ENCODE measurements at regions not wholly inside any gene's neighbourhood (a gene's known extent, or its start where the extent isn't known, plus 50 kb on each side); places are given as distances from the start of the nearest gene placed in this dataset.

DNA sequence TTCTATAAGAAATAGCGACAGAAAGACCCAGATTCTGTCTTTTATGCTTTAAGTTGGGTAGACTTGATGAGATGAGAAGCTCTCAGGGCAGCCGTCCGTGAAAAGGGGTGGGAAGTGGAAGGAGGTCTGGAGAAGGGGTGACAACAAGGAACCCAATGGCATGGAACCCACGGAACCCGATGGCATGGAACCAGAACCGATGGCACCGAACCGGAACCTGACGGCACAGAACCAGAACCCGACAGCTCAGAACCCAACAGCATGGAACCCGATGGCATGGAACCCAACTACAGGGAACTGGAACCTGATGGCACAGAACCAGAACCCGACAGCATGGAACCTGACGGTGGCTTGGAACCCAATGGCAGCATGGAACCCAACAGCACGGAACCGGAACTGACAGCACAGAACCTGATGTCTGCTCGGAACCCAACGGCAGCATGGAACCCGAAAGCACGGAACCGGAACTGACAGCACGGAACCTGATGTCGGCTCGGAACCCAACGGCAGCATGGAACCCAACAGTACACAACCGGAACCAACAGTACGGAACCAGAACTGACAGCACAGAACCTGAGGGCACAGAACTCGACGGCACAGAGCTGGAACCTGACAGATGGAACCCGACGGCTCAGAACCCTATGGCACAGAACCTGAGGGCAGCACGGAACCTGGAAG, 155.2 kb downstream of the TMEM18 start:
- Histone ChIP-seq H3K4me3 (no peak overlapping the region), H3K27me3 (no peaks in the 10 kb centered on the region), H3K36me3 (no peaks in the 10 kb centered on the region), H3K4me1 (no peaks in the 10 kb centered on the region), H3K27ac (no peak overlapping the region), H3K9me3 (no peaks in the 10 kb centered on the region)
- TF ChIP-seq, protein P1, sequence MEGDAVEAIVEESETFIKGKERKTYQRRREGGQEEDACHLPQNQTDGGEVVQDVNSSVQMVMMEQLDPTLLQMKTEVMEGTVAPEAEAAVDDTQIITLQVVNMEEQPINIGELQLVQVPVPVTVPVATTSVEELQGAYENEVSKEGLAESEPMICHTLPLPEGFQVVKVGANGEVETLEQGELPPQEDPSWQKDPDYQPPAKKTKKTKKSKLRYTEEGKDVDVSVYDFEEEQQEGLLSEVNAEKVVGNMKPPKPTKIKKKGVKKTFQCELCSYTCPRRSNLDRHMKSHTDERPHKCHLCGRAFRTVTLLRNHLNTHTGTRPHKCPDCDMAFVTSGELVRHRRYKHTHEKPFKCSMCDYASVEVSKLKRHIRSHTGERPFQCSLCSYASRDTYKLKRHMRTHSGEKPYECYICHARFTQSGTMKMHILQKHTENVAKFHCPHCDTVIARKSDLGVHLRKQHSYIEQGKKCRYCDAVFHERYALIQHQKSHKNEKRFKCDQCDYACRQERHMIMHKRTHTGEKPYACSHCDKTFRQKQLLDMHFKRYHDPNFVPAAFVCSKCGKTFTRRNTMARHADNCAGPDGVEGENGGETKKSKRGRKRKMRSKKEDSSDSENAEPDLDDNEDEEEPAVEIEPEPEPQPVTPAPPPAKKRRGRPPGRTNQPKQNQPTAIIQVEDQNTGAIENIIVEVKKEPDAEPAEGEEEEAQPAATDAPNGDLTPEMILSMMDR (IDR thresholded peaks at IDR 0.05), result no peak
- TF ChIP-seq POLR2A (IDR thresholded peaks at IDR 0.05), result no peak
- TF ChIP-seq POLR2AphosphoS5 (IDR thresholded peaks at IDR 0.05; ENCODE audit: insufficient read depth in 1 of 2, low read depth in 1 of 2), result no peak
- peak in 1 of 2 donors; percentile 74 for DNase-seq (ENCODE audit: extremely low spot score in 2 of 2)
- intact Hi-C loops (cut with DNase I), result no loop called here

DNA sequence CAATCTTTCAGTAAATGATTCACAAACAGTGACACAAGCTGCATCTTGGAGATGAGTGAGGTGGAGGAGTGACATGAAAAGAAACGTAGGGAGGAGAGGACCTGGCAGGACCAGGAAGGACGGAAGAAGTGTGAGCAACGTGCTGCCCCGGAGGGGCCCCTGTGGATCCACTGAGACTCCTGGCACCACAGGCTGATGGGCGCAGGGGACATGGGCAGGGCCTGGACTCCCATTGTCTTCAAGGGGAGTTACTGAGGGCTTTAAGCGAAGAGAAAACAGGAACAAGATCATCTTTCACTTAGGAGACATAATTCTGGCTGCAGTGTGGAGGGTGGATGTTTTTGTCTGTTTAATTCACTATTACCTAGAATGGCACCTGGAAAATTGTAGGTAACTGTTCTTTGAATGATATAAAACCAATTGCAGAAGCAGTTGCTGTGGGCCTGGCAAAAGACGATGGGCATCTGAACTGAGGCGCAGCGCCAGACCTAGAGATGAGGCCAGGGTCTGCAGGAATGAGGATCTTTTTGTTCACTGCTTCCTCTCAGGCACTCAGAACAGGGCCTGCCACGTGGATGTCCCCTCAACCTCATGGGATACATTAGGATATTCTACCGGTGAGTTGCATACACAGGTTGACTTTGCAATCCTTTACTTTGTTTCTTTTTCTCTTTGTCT, 156.4 kb downstream of the TMEM18 start:
- no peaks in the 10 kb centered on the region for H3K36me3 ChIP-seq
- H3K4me1 ChIP-seq, result no peaks in the 10 kb centered on the region
- H3K9me3 ChIP-seq, result no peaks in the 10 kb centered on the region
- H3K4me3 ChIP-seq, result no peak overlapping the region
- intact Hi-C loops (cut with DNase I), result no loop called here
- H3K27me3 ChIP-seq, result no peaks in the 10 kb centered on the region
- no peak overlapping the region for H3K27ac ChIP-seq
- no peak for DNase-seq (ENCODE audit: extremely low spot score in 2 of 2)
- TF ChIP-seq POLR2A (IDR thresholded peaks at IDR 0.05) (no peak), POLR2AphosphoS5 (IDR thresholded peaks at IDR 0.05; ENCODE audit: insufficient read depth in 1 of 2, low read depth in 1 of 2) (no peak)
- TF ChIP-seq, protein P1 (IDR thresholded peaks at IDR 0.05), result no peak

DNA sequence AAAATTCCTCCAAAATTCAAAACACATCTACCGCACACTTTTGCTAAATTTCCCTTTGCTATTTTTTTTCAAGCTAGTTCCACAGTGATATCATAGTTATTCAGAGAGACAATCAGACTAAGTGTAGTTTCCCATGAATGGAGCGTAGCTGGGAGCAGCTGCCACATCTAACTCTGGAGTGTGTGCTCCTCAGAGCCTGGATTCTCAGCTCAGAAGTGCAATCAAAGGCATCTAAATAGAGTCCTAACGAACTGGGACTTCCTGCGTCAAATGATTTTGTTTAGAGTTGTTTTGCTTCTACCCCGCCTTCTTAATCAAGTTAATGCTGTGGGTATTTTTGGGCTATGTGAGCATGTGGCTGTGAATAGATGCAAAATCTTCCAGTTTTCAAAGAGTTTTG, 160.3 kb downstream of the TMEM18 start:
- no peak overlapping the region for H3K27ac ChIP-seq
- TF ChIP-seq, protein P1 (IDR thresholded peaks at IDR 0.05), result no peak
- TF ChIP-seq POLR2AphosphoS5 (IDR thresholded peaks at IDR 0.05; ENCODE audit: insufficient read depth in 1 of 2, low read depth in 1 of 2) (no peak), POLR2A (IDR thresholded peaks at IDR 0.05) (no peak)
- DNase-seq (ENCODE audit: extremely low spot score in 2 of 2), result no peak
- H3K4me3 ChIP-seq, result no peak overlapping the region
- H3K36me3 ChIP-seq, result no peaks in the 10 kb centered on the region
- H3K4me1 ChIP-seq, result no peaks in the 10 kb centered on the region
- intact Hi-C loops (cut with DNase I), result no loop called here
- H3K27me3 ChIP-seq, result no peaks in the 10 kb centered on the region
- no peaks in the 10 kb centered on the region for H3K9me3 ChIP-seq

DNA sequence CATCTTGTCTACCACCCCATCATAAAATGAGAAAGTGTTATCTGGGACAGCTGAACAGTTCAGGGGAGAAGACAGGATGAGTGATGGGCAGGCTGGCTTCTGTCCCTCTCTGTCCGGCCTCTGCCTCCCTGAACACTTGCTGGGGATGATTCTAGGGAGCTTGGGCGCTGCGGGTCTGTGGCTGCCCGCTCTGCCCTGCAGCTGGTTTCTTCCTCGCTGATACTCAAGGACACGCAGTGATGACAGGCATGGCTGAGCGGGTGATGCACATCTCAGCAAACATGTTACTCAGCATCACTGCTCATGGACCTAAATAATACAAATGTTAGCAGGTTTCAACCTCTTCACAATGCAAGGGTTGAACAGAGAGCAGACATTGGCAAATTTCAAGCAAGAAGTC, 161.1 kb downstream of the TMEM18 start:
- H3K4me1 ChIP-seq, result no peaks in the 10 kb centered on the region
- TF ChIP-seq POLR2A (IDR thresholded peaks at IDR 0.05), result no peak
- TF ChIP-seq, protein P1 (IDR thresholded peaks at IDR 0.05), result no peak
- TF ChIP-seq POLR2AphosphoS5 (IDR thresholded peaks at IDR 0.05; ENCODE audit: insufficient read depth in 1 of 2, low read depth in 1 of 2), result no peak
- no peaks in the 10 kb centered on the region for H3K36me3 ChIP-seq
- H3K27me3 ChIP-seq, result no peaks in the 10 kb centered on the region
- H3K9me3 ChIP-seq, result no peaks in the 10 kb centered on the region
- no peak overlapping the region for H3K27ac ChIP-seq
- DNase-seq (ENCODE audit: extremely low spot score in 2 of 2), result no peak
- no peak overlapping the region for H3K4me3 ChIP-seq
- intact Hi-C loops (cut with DNase I), result no loop called here

Data from vagina (tissue), 2 donors.